Muscle layer of colon (tissue), 2 donors: ENCODE measurements at regions not wholly inside any gene's neighbourhood (a gene's known extent, or its start where the extent isn't known, plus 50 kb on each side); places are given as distances from the start of the nearest gene placed in this dataset.

ENCODE experiments used
- H3K27ac ChIP-seq: one replicate; pipeline ENCODE4 v1.7.0; 2013; ENCODE audit warnings: low read depth, mild to moderate bottlenecking, low read length, moderate library complexity
- H3K27me3 ChIP-seq, 2 donors: one replicate each; pipeline ENCODE4 v1.7.0; 2013; ENCODE audit warnings: low read length in 2 of 2, mild to moderate bottlenecking in 2 of 2; ENCODE audit not compliant: insufficient read depth in 2 of 2, control insufficient read depth in 1 of 2
- H3K36me3 ChIP-seq: one replicate; pipeline ENCODE4 v1.7.0; 2013; ENCODE audit warnings: mild to moderate bottlenecking, low read length; ENCODE audit not compliant: insufficient read depth
- H3K4me1 ChIP-seq: one replicate; pipeline ENCODE4 v1.7.0; 2013; ENCODE audit warnings: mild to moderate bottlenecking, low read length; ENCODE audit not compliant: insufficient read depth
- H3K4me3 ChIP-seq, 2 donors: one replicate each; pipeline ENCODE4 v1.7.0; 2013; ENCODE audit warnings: low read length in 2 of 2, low read depth in 1 of 2, mild to moderate bottlenecking in 1 of 2, moderate library complexity in 1 of 2
- H3K9ac ChIP-seq: one replicate; pipeline ENCODE4 v1.7.0; 2013; ENCODE audit warnings: low read length
- H3K9me3 ChIP-seq: one replicate; pipeline ENCODE4 v1.7.0; 2013; ENCODE audit warnings: mild to moderate bottlenecking, low read length
- donor health status: abdominal sarcoma.
- donor health status: Adenocarcinoma of cecum.

- no peak overlapping the region for H3K27ac ChIP-seq
Observed at GRCh38 chr5:124071039-124071438, 559.1 kb downstream of the CSNK1G3 start.

GRCh38 chr5:124065508-124065907, 553.5 kb downstream of the CSNK1G3 start:
- peaks cover 6% of the 10 kb centered on the region for H3K4me1 ChIP-seq
- no peak overlapping the region for H3K9ac ChIP-seq
- no peaks in the 10 kb centered on the region for H3K27me3 ChIP-seq
- no peak overlapping the region for H3K4me3 ChIP-seq
- no peak overlapping the region for H3K27ac ChIP-seq
- H3K36me3 ChIP-seq: no peaks in the 10 kb centered on the region
- H3K9me3 ChIP-seq: no peaks in the 10 kb centered on the region

More at GRCh38 chr5:124071039-124071438, 559.1 kb downstream of the CSNK1G3 start:
- no peaks in the 10 kb centered on the region for H3K36me3 ChIP-seq
- H3K9me3 ChIP-seq: no peaks in the 10 kb centered on the region
- no peak overlapping the region for H3K4me3 ChIP-seq
- no peaks in the 10 kb centered on the region for H3K27me3 ChIP-seq
- no peaks in the 10 kb centered on the region for H3K4me1 ChIP-seq
- H3K9ac ChIP-seq: no peak overlapping the region

GRCh38 chr5:124064956-124065355, 553.0 kb downstream of the CSNK1G3 start:
- Histone ChIP-seq H3K9me3 (no peaks in the 10 kb centered on the region), H3K36me3 (no peaks in the 10 kb centered on the region), H3K4me3 (no peak overlapping the region), H3K27me3 (no peaks in the 10 kb centered on the region), H3K9ac (no peak overlapping the region), H3K27ac (no peak overlapping the region), H3K4me1 (peaks cover 6% of the 10 kb centered on the region)

DNA sequence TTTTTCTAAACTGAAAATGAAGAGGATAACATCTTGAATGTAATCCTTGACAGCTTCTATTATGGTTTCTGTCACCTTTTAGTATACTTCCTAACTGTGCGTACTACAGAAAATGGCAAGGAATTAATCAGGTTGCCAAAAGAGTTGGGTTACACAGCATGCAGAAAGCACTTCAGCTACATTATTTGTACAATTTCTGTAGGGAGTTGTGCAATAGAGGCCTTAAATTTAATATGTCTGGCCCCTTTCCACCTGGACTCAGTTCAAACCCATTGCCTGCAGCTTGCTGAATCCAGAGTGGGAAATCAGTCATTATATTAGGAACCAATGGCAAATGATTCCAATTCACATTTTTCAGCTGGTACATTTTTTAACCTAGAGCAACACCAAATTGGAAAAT, 549.7 kb downstream of the CSNK1G3 start:
- H3K9me3 ChIP-seq: no peaks in the 10 kb centered on the region
- no peak overlapping the region for H3K9ac ChIP-seq
- no peaks in the 10 kb centered on the region for H3K36me3 ChIP-seq
- H3K4me1 ChIP-seq: peaks cover 24% of the 10 kb centered on the region
- no peaks in the 10 kb centered on the region for H3K27me3 ChIP-seq
- no peak overlapping the region for H3K4me3 ChIP-seq
- H3K27ac ChIP-seq: no peak overlapping the region

GRCh38 chr5:124061068-124061430, 549.1 kb downstream of the CSNK1G3 start:
- H3K27me3 ChIP-seq: no peaks in the 10 kb centered on the region
- peaks cover 25% of the 10 kb centered on the region for H3K4me1 ChIP-seq
- H3K9me3 ChIP-seq: no peaks in the 10 kb centered on the region
- H3K27ac ChIP-seq: no peak overlapping the region
- no peaks in the 10 kb centered on the region for H3K36me3 ChIP-seq
- H3K4me3 ChIP-seq: no peak overlapping the region
- H3K9ac ChIP-seq: no peak overlapping the region

GRCh38 chr5:124060413-124061067, 548.6 kb downstream of the CSNK1G3 start:
- no peaks in the 10 kb centered on the region for H3K27me3 ChIP-seq
- no peak overlapping the region for H3K27ac ChIP-seq
- H3K36me3 ChIP-seq: no peaks in the 10 kb centered on the region
- no peak overlapping the region for H3K9ac ChIP-seq
- no peaks in the 10 kb centered on the region for H3K9me3 ChIP-seq
- H3K4me1 ChIP-seq: peaks cover 25% of the 10 kb centered on the region
- no peak overlapping the region for H3K4me3 ChIP-seq

DNA sequence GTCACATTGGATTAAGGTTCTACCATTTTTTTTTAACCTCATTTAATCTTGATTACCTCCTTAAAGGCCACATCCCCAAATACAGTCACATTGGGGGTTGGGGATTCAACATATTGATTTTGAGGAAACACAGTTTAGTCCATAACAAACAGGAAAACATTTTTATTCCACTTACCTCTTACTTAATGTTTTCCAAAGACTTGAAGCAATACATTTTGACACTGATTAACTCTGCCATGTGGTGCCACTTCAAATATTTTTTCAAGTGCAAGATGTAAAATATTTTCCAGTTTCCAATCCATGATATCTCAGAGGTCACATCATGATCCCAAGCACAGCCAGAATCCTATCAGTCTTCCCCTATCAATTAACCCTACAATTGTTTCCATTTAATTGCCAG, 548.0 kb downstream of the CSNK1G3 start:
- Histone ChIP-seq H3K27ac (no peak overlapping the region), H3K9me3 (no peaks in the 10 kb centered on the region), H3K4me3 (no peak overlapping the region), H3K36me3 (no peaks in the 10 kb centered on the region), H3K27me3 (no peaks in the 10 kb centered on the region), H3K4me1 (peaks cover 25% of the 10 kb centered on the region), H3K9ac (no peak overlapping the region)

DNA sequence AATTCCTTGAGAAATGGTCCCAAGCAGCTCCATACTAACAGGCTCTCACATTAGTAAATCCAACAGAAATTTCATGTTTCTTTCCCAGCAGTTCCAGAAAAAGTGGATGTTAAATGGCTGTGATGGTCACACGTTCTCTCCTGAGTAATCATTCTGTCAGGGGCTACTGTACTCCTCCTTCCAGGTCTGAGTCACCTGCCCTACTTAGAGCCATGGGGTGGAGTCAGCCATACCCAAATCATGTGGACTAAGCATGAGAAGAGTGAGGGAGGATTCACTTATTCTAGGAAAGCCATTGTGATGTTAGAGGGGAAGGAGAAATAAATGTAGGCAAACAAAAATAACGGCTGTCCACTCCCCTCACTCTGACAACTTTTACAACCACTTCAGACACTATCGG, 547.2 kb downstream of the CSNK1G3 start:
- Histone ChIP-seq H3K4me1 (peaks cover 25% of the 10 kb centered on the region), H3K27me3 (no peaks in the 10 kb centered on the region), H3K36me3 (no peaks in the 10 kb centered on the region), H3K9me3 (no peaks in the 10 kb centered on the region), H3K9ac (no peak overlapping the region), H3K4me3 (no peak overlapping the region), H3K27ac (no peak overlapping the region)

- Histone ChIP-seq H3K36me3 (no peaks in the 10 kb centered on the region), H3K27me3 (no peaks in the 10 kb centered on the region), H3K9me3 (no peaks in the 10 kb centered on the region), H3K4me3 (peak overlapping the region in 1 of 2 donors; percentile 20), H3K4me1 (peaks cover 25% of the 10 kb centered on the region), H3K9ac (no peak overlapping the region), H3K27ac (no peak overlapping the region)
Observed at GRCh38 chr5:124057724-124058231, 545.8 kb downstream of the CSNK1G3 start.

DNA sequence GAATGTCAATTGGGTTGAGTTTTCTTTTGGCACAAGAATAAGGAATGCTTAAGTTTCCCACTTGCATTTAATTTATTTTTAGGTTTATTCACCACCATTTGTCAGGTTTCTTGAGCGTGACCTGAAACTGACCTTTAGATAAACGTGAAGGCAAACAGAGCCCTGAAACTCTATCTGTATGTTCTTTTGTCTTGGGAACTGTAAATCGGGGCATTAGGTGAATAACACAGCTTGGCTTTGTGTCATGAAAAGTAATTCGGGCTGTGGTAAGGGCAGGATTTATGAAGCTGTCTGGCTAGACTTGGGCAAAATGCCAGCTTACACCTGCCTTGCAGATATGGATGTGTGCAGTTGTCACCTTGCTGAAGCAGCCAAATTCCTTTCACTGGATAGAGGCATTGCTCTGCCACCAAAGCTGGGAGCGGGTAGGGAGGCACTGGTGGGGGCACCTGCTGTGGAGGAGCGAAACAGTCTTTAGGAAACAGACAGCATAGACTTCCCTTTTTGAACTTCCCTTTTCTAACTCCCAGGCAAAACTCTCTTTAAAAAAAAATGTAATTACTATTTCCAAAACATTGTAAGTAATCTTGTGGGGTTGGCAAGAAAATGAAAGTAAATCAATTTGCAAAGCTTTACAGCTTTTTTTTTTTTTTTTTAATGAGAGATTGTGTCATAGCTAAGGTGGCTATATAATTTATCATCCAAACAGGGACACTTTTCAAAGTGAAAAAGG, 545.2 kb downstream of the CSNK1G3 start:
- H3K27me3 ChIP-seq: no peaks in the 10 kb centered on the region
- no peak overlapping the region for H3K27ac ChIP-seq
- peak overlapping the region in 1 of 2 donors; percentile 20 for H3K4me3 ChIP-seq
- no peaks in the 10 kb centered on the region for H3K9me3 ChIP-seq
- H3K36me3 ChIP-seq: no peaks in the 10 kb centered on the region
- H3K9ac ChIP-seq: no peak overlapping the region
- peaks cover 24% of the 10 kb centered on the region for H3K4me1 ChIP-seq

DNA sequence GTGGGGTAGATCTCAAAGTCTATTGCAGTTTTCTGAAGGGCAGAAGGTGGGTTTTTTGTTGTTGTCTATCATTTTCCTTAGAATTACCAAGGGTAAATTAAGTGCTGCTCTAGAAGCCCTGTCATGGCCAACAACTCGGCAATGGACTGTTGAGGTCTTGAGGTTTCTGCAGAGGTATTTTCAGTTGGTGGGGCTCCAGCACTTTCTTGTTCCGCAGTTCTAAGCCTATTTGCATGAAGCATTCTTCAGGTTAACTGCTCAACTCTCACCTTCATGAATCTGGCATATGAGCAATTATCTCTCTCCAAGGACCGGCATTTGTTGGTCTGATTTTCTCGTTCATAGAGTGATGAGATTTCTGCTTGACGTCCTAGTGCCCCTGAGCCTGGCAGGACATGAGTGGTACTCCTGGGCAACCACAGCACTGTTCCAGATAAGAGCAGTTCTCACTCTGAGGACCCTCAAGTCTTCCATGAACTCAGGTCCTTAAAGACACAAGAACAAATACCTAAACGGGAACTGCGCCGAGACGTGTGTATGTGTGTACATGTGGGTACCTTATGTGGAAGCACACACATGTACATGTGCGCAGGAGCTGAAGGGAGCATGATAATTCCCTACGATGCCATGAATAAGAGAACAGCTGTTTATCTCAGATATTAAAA, 544.5 kb downstream of the CSNK1G3 start:
- H3K36me3 ChIP-seq: no peaks in the 10 kb centered on the region
- peaks cover 18% of the 10 kb centered on the region for H3K4me1 ChIP-seq
- H3K27me3 ChIP-seq: no peaks in the 10 kb centered on the region
- H3K4me3 ChIP-seq: no peak overlapping the region
- no peak overlapping the region for H3K27ac ChIP-seq
- no peaks in the 10 kb centered on the region for H3K9me3 ChIP-seq
- no peak overlapping the region for H3K9ac ChIP-seq
